Rectal smooth muscle tissue (tissue), 1 donor: ENCODE measurements at regions not wholly inside any gene's neighbourhood (a gene's known extent, or its start where the extent isn't known, plus 50 kb on each side); places are given as distances from the start of the nearest gene placed in this dataset.

Experiments used
- H3K27ac ChIP-seq: one replicate; pipeline ENCODE4 v1.7.0; 2013; ENCODE audit warnings: low read depth, low read length, inconsistent platforms
- H3K27me3 ChIP-seq: one replicate; pipeline ENCODE4 v1.7.0; 2013; ENCODE audit warnings: low read length; ENCODE audit not compliant: control insufficient read depth, insufficient read depth
- H3K36me3 ChIP-seq: one replicate; pipeline ENCODE4 v1.7.0; 2013; ENCODE audit warnings: low read length; ENCODE audit not compliant: control insufficient read depth, insufficient read depth
- H3K4me1 ChIP-seq: one replicate; pipeline ENCODE4 v1.7.0; 2013; ENCODE audit warnings: low read length; ENCODE audit not compliant: control insufficient read depth, insufficient read depth
- H3K4me3 ChIP-seq: one replicate; pipeline ENCODE4 v1.7.0; 2013; ENCODE audit warnings: low read length
- H3K9ac ChIP-seq: one replicate; pipeline ENCODE4 v1.7.0; 2013; ENCODE audit warnings: low read length

- Histone ChIP-seq H3K27me3 (no peaks in the 10 kb centered on the region), H3K9ac (no peak overlapping the region), H3K4me1 (no peaks in the 10 kb centered on the region), H3K36me3 (no peaks in the 10 kb centered on the region), H3K4me3 (no peak overlapping the region), H3K27ac (no peak overlapping the region)
These were observed 236.1 kb downstream of the CETN3 start for GRCh38 chr5:90173299-90174030.

GRCh38 chr5:90171466-90171865 is 238.1 kb downstream of the CETN3 start:
- H3K36me3 ChIP-seq: no peaks in the 10 kb centered on the region
- H3K27me3 ChIP-seq: no peaks in the 10 kb centered on the region
- H3K9ac ChIP-seq: no peak overlapping the region
- H3K27ac ChIP-seq: no peak overlapping the region
- no peak overlapping the region for H3K4me3 ChIP-seq
- no peaks in the 10 kb centered on the region for H3K4me1 ChIP-seq

DNA sequence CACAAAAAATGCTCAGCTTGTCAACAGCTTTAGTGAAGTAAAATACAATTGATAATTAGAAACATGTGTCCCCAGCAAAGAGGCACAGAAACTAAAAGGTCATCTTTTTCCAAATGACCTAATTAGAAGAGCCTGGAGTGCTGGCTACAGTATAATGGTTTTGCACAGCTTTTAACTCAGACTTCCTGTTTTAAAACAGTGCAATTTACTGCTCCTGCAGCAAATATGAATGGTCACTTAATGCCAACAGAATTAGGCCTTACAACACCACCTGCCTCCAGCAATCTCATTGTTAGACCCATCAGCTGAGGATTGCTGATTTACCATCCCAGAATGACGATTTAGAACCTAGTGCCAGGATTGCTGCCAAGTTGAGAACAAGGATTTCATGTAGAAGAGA is 239.3 kb downstream of the CETN3 start:
- H3K4me1 ChIP-seq: no peaks in the 10 kb centered on the region
- H3K4me3 ChIP-seq: no peak overlapping the region
- no peaks in the 10 kb centered on the region for H3K27me3 ChIP-seq
- no peak overlapping the region for H3K27ac ChIP-seq
- H3K36me3 ChIP-seq: no peaks in the 10 kb centered on the region
- no peak overlapping the region for H3K9ac ChIP-seq

GRCh38 chr5:90169078-90169477 is 240.5 kb downstream of the CETN3 start:
- Histone ChIP-seq H3K4me1 (no peaks in the 10 kb centered on the region), H3K27me3 (no peaks in the 10 kb centered on the region), H3K4me3 (no peak overlapping the region), H3K9ac (no peak overlapping the region), H3K36me3 (no peaks in the 10 kb centered on the region), H3K27ac (no peak overlapping the region)

DNA sequence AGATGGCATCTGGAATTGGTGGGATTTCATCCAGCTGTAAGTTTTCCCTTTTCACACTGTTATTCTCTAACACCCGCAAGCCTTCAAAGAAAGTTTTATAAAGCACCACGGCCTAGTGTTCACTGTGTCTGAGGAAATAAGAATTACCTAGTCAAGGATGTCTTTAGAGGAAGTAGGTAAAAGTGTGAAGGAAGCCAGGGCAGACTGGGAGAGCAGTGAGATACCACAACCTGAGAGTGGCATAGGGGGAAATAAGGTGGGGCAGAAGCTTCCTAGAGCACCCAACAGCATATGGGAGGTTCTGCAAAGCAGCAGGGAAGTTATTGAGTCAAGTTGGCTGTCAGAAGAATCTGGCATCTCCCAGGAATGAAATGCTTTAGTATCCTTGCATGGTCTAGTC is 241.2 kb downstream of the CETN3 start:
- Histone ChIP-seq H3K4me1 (no peaks in the 10 kb centered on the region), H3K4me3 (no peak overlapping the region), H3K36me3 (no peaks in the 10 kb centered on the region), H3K27ac (no peak overlapping the region), H3K27me3 (no peaks in the 10 kb centered on the region), H3K9ac (no peak overlapping the region)

GRCh38 chr5:90166816-90167215 is 242.7 kb downstream of the CETN3 start:
- Histone ChIP-seq H3K36me3 (no peaks in the 10 kb centered on the region), H3K4me3 (no peak overlapping the region), H3K27ac (no peak overlapping the region), H3K27me3 (no peaks in the 10 kb centered on the region), H3K4me1 (no peaks in the 10 kb centered on the region), H3K9ac (no peak overlapping the region)

DNA sequence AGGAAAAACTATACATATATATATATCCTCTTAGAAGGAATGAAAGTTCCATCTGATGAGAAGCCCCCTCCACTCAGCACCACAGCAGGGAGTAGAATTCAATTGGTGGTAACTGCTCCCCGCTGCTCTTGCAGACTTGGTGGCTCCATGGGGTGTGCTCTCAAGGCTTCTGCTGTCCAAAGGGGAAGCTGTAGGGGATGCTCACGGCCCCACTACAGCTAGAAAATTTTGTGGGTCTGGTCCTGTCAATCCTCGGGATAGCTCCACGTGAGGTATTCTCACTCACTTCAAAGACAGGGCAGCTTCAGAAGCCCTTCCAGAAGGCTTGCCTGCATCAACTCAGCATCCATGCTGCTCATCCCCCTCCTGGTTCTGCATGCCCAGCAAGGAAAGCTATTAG is 247.2 kb downstream of the CETN3 start:
- Histone ChIP-seq H3K4me3 (no peak overlapping the region), H3K36me3 (no peaks in the 10 kb centered on the region), H3K27me3 (no peaks in the 10 kb centered on the region), H3K4me1 (no peaks in the 10 kb centered on the region), H3K9ac (no peak overlapping the region), H3K27ac (no peak overlapping the region)

GRCh38 chr5:90161414-90161813 is 248.1 kb downstream of the CETN3 start:
- Histone ChIP-seq H3K36me3 (no peaks in the 10 kb centered on the region), H3K27me3 (no peaks in the 10 kb centered on the region), H3K4me3 (no peak overlapping the region), H3K9ac (no peak overlapping the region), H3K4me1 (no peaks in the 10 kb centered on the region), H3K27ac (no peak overlapping the region)

GRCh38 chr5:90158131-90158530 is 251.4 kb downstream of the CETN3 start:
- no peaks in the 10 kb centered on the region for H3K36me3 ChIP-seq
- H3K4me1 ChIP-seq: no peaks in the 10 kb centered on the region
- no peaks in the 10 kb centered on the region for H3K27me3 ChIP-seq
- H3K4me3 ChIP-seq: no peak overlapping the region
- no peak overlapping the region for H3K27ac ChIP-seq
- H3K9ac ChIP-seq: no peak overlapping the region

GRCh38 chr5:90153031-90153430 is 256.5 kb downstream of the CETN3 start:
- no peaks in the 10 kb centered on the region for H3K36me3 ChIP-seq
- no peaks in the 10 kb centered on the region for H3K4me1 ChIP-seq
- H3K27me3 ChIP-seq: no peaks in the 10 kb centered on the region
- H3K9ac ChIP-seq: no peak overlapping the region
- H3K4me3 ChIP-seq: no peak overlapping the region
- H3K27ac ChIP-seq: no peak overlapping the region

- Histone ChIP-seq H3K27ac (no peak overlapping the region), H3K36me3 (no peaks in the 10 kb centered on the region), H3K9ac (no peak overlapping the region), H3K4me1 (no peaks in the 10 kb centered on the region), H3K27me3 (no peaks in the 10 kb centered on the region), H3K4me3 (no peak overlapping the region)
These were observed 264.8 kb downstream of the CETN3 start for GRCh38 chr5:90144625-90145327.

DNA sequence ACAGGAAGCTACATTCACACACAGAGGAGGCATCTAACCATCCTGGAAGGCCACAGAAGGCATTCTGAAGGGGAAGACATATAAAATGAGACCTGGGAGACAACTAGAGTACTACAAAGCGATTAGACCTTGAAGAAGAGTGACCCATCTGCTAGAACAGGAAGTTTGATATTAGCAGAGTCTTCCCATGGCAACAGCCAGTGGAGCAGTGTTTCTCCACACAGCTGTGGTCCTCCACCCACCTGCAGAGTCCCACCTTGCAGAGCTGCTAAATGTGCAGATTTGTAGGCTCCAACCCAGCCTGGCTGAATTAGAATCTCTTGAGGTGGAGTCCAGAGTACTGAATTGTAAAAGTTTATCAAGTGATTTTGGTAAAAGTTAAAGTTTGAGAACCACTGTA is 267.0 kb downstream of the CETN3 start:
- Histone ChIP-seq H3K36me3 (no peaks in the 10 kb centered on the region), H3K27me3 (no peaks in the 10 kb centered on the region), H3K4me3 (no peak overlapping the region), H3K4me1 (no peaks in the 10 kb centered on the region), H3K9ac (no peak overlapping the region), H3K27ac (no peak overlapping the region)

DNA sequence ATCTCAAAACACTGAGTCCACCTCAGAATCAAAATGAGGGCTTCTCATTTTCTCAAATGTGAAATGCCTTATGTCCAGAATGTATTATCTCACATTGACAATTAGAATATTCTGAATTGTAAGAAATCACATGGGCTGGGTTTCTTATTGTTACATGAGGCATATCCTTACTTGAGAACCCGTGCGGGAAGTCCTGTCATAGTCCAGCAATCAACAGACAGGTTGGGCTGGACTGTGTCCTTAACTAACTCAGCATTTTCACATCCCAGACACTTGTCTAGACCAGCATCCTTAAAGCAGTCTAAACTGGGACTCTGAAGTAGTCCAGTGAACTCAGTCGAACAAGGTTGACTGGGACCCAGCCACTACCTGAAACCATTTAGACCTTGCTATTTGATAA is 267.6 kb downstream of the CETN3 start:
- Histone ChIP-seq H3K4me1 (no peaks in the 10 kb centered on the region), H3K4me3 (no peak overlapping the region), H3K36me3 (no peaks in the 10 kb centered on the region), H3K9ac (no peak overlapping the region), H3K27ac (no peak overlapping the region), H3K27me3 (no peaks in the 10 kb centered on the region)
